Colonic mucosa (tissue), 4 donors: ENCODE measurements at regions not wholly inside any gene's neighbourhood (a gene's known extent, or its start where the extent isn't known, plus 50 kb on each side); places are given as distances from the start of the nearest gene placed in this dataset.

Source experiments
- DNase-seq: peaks from one replicate; pipeline ENCODE4 v3.0.0-alpha.2; 2020
- H3K27ac ChIP-seq: fragments of 200-600 bp; one replicate; pipeline ENCODE4 v1.8.0; 2021
- H3K27me3 ChIP-seq: fragments of 200-600 bp; one replicate; pipeline ENCODE4 v1.8.0; 2021
- H3K36me3 ChIP-seq: fragments of 200-600 bp; one replicate; pipeline ENCODE4 v1.8.0; 2021
- H3K4me1 ChIP-seq: fragments of 200-600 bp; one replicate; pipeline ENCODE4 v1.8.0; 2021; ENCODE audit warnings: mild to moderate bottlenecking
- H3K4me3 ChIP-seq: fragments of 200-600 bp; one replicate; pipeline ENCODE4 v1.8.0; 2021
- H3K9ac ChIP-seq, 2 donors: one replicate each; pipeline ENCODE4 v1.7.0; 2013; ENCODE audit warnings: control low read depth in 2 of 2, low read depth in 2 of 2, low read length in 2 of 2
- H3K9me3 ChIP-seq: fragments of 200-600 bp; one replicate; pipeline ENCODE4 v1.8.0; 2021
- intact Hi-C: fragments of 100-400 bp; cut with DNase I; formaldehyde crosslinking; loops from one replicate; pipeline ENCODE4 v1.14.1; 2022
- TF ChIP-seq, protein P1 (sequence below): fragments of 200-600 bp; IDR thresholded peaks from one replicate; pipeline ENCODE4 v1.8.0; 2022; ENCODE audit warnings: antibody characterized with exemption, mild to moderate bottlenecking
- donor health status: healthy.
- donor health status: DM: no; HTN: no; CAD: no.
- donor health status: DM: no; HTN: no; CAD: no.

DNA sequence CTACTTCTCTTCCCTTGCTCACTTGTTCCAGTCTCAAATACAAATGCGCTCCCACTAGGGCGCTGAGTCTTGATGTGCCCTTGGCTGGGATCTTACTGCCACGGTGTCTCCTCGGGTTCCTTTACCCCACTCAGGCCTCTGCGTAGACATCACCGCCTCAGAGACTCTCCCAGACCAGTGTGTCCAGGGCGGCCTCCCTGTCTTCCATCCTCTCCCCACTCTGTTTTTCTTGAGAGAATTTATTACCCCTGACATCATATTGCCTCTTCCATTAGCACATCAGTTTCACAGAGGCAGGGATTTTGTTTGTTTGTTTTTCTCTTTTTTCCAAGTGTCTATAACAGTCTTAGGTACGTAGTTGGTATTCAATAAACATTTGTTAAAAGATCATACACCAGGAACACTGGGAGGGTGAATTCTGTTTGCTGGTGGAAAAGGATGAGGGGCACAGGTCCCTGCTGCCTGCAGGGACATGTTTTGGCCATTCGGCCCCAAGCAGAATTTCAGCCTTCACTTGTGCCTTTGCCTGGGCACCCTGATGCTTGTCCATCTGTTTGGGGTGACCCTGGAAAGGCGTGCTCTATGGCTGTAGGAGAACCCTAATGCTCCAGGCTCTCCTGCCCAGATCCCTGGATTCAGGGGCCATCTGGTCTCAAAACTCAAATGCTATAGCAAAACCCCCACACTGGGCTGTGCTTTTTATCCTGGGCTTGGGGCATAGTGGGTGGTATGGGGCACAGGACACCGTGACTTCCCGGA is 55.0 kb downstream of the RPL37A start:
- no peaks in the 10 kb centered on the region for H3K36me3 ChIP-seq
- TF ChIP-seq, protein P1, sequence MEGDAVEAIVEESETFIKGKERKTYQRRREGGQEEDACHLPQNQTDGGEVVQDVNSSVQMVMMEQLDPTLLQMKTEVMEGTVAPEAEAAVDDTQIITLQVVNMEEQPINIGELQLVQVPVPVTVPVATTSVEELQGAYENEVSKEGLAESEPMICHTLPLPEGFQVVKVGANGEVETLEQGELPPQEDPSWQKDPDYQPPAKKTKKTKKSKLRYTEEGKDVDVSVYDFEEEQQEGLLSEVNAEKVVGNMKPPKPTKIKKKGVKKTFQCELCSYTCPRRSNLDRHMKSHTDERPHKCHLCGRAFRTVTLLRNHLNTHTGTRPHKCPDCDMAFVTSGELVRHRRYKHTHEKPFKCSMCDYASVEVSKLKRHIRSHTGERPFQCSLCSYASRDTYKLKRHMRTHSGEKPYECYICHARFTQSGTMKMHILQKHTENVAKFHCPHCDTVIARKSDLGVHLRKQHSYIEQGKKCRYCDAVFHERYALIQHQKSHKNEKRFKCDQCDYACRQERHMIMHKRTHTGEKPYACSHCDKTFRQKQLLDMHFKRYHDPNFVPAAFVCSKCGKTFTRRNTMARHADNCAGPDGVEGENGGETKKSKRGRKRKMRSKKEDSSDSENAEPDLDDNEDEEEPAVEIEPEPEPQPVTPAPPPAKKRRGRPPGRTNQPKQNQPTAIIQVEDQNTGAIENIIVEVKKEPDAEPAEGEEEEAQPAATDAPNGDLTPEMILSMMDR: no peak
- DNase-seq: no peak
- no peaks in the 10 kb centered on the region for H3K4me1 ChIP-seq
- H3K9me3 ChIP-seq: no peaks in the 10 kb centered on the region
- H3K27me3 ChIP-seq: no peaks in the 10 kb centered on the region
- intact Hi-C loops: no loop called here
- no peak overlapping the region for H3K27ac ChIP-seq
- H3K9ac ChIP-seq: no peak overlapping the region
- no peak overlapping the region for H3K4me3 ChIP-seq

DNA sequence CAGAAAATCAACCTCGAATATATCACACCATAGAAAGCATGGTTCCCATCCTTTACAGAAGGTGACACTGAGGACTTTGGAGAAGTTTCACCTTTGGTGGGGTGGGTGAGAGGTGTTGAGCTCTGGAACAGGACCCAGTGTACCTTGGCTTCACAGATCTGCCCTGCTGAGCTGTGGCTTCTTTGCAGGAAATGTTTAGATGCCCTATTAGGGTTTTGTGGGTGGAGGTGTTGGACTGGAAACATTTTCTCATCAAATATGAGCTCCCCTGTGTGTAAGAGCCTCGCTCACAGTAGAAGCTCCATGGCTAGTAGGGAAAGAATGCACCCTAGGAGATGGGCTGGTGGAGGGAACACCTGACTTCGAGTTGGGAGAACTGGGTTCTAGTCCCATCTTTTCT is 55.6 kb downstream of the RPL37A start:
- H3K4me3 ChIP-seq: no peak overlapping the region
- intact Hi-C loops: no loop called here
- no peaks in the 10 kb centered on the region for H3K4me1 ChIP-seq

DNA sequence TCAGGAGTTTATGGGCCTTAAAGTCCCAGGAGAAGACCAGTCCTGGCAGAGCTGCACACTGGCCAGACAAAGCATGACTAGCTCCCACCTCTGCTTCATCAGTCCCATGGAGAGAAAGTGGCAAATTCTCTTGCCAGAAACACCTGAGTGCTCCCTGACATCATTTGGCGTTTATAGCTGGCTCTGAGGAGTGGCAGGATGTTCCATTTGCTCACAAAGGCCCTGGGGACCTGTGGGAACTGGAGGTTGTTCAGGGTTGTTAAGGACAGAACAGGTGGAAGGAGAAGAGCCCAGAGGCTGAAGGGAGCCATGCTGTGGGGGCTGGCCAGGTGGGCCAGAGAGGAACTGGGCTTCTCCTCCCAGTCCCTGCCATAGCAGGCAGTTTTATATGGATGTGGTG is 56.1 kb downstream of the RPL37A start:
- H3K9me3 ChIP-seq: no peaks in the 10 kb centered on the region
- no peaks in the 10 kb centered on the region for H3K4me1 ChIP-seq
- TF ChIP-seq, protein P1: no peak
- H3K27me3 ChIP-seq: no peaks in the 10 kb centered on the region
- no peak overlapping the region for H3K27ac ChIP-seq
- H3K36me3 ChIP-seq: no peaks in the 10 kb centered on the region
- H3K9ac ChIP-seq: no peak overlapping the region
- H3K4me3 ChIP-seq: no peak overlapping the region
- DNase-seq: no peak
- intact Hi-C loops: no loop called here

More for the DNA sequence above, 55.6 kb downstream of the RPL37A start:
- Histone ChIP-seq H3K9me3 (no peaks in the 10 kb centered on the region), H3K9ac (no peak overlapping the region), H3K36me3 (no peaks in the 10 kb centered on the region), H3K27ac (no peak overlapping the region), H3K27me3 (no peaks in the 10 kb centered on the region)
- TF ChIP-seq, protein P1: no peak
- no peak for DNase-seq

DNA sequence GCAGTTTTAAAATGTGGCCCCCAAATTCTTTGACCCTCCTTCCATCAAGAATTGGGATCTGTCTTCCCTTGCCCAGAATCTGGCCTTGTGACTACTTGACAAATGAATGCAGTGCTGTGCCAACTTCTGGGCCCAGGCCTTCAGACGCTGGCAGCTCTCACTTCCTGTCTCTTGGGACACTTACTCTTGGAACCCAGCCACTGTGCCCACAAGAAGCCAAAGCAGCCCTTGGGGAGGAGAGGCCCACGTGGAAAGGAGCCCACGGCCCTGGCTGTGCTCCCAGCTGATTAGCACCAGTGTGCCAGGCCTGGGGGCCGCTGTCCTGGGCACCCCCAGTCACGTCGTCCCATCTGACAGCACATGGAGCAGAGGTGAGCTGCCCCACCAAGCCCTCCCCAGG is 56.6 kb downstream of the RPL37A start:
- Histone ChIP-seq H3K4me1 (no peaks in the 10 kb centered on the region), H3K4me3 (no peak overlapping the region), H3K9me3 (no peaks in the 10 kb centered on the region), H3K27me3 (no peaks in the 10 kb centered on the region), H3K9ac (no peak overlapping the region), H3K36me3 (no peaks in the 10 kb centered on the region), H3K27ac (no peak overlapping the region)
- no peak for DNase-seq
- intact Hi-C loops: no loop called here
- TF ChIP-seq, protein P1: no peak

DNA sequence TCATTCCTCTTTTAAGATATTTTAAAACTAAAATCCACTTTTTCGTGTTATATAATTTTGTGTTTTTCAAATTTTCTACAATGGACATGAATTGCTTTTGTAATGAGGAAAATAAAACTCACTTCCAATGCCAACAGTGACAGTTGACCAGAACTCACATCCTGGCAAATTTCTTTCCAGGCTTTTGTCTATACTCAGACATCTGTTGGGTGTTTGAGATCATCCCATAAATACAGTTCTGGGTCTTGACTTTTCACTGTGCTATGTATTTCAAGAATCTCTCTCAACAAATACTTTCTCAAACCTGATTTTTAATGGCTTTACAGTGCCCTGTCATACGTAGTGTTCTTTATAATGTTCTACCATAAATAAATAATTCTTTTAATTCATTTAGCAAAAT is 57.6 kb downstream of the RPL37A start:
- intact Hi-C loops: no loop called here
- Histone ChIP-seq H3K27me3 (no peaks in the 10 kb centered on the region), H3K9me3 (no peaks in the 10 kb centered on the region), H3K4me3 (no peak overlapping the region), H3K36me3 (no peaks in the 10 kb centered on the region), H3K4me1 (no peaks in the 10 kb centered on the region), H3K27ac (no peak overlapping the region), H3K9ac (no peak overlapping the region)
- DNase-seq: no peak
- TF ChIP-seq, protein P1: no peak
